Mesenchymal stem cell (in vitro differentiated cells and primary cell): ENCODE measurements at regions not wholly inside any gene's neighbourhood (a gene's known extent, or its start where the extent isn't known, plus 50 kb on each side); places are given as distances from the start of the nearest gene placed in this dataset.

ENCODE experiments used
- DNase-seq: peaks from one replicate; pipeline ENCODE4 v3.0.0-alpha.2; 2013
- H2AFZ ChIP-seq: one replicate; pipeline ENCODE4 v1.6.1; 2013; ENCODE audit warnings: low read depth, mild to moderate bottlenecking, control low read depth, inconsistent platforms, low read length, moderate library complexity
- H2AK5ac ChIP-seq: 2 replicates; pipeline ENCODE4 v1.6.1; 2013; ENCODE audit warnings: low read length, moderate library complexity, mild to moderate bottlenecking, inconsistent platforms; ENCODE audit not compliant: severe bottlenecking
- H2BK120ac ChIP-seq: one replicate; pipeline ENCODE4 v1.6.1; 2013; ENCODE audit warnings: low read depth, mild to moderate bottlenecking, inconsistent platforms, low read length, moderate library complexity
- H2BK12ac ChIP-seq, 2 experiments: one replicate each; pipeline ENCODE4 v1.6.1; 2013; ENCODE audit warnings: inconsistent platforms in 2 of 2, low read length in 2 of 2, mild to moderate bottlenecking in 2 of 2, moderate library complexity in 2 of 2, control low read depth in 1 of 2
- H2BK15ac ChIP-seq: one replicate; pipeline ENCODE4 v1.6.1; 2013; ENCODE audit warnings: mild to moderate bottlenecking, low read depth, inconsistent platforms; ENCODE audit not compliant: poor library complexity, severe bottlenecking
- H2BK5ac ChIP-seq: 2 replicates; pipeline ENCODE4 v1.6.1; 2013; ENCODE audit warnings: low read depth, mild to moderate bottlenecking, low read length, control low read depth, inconsistent platforms; ENCODE audit not compliant: poor library complexity, severe bottlenecking
- H3K14ac ChIP-seq, 2 experiments: one replicate each; pipeline ENCODE4 v1.6.1; 2013; ENCODE audit warnings: inconsistent platforms in 2 of 2, low read length in 2 of 2, control low read depth in 1 of 2, mild to moderate bottlenecking in 1 of 2, moderate library complexity in 1 of 2
- H3K18ac ChIP-seq, 2 experiments: one replicate each; pipeline ENCODE4 v1.6.1; 2013; ENCODE audit warnings: inconsistent platforms in 2 of 2, low read length in 2 of 2, control low read depth in 1 of 2, low read depth in 1 of 2, mild to moderate bottlenecking in 1 of 2
- H3K23ac ChIP-seq, 2 experiments: one replicate each; pipeline ENCODE4 v1.6.1; 2013; ENCODE audit warnings: inconsistent platforms in 2 of 2, low read length in 2 of 2, mild to moderate bottlenecking in 2 of 2, moderate library complexity in 2 of 2, control low read depth in 1 of 2
- H3K27ac ChIP-seq: 2 replicates; pipeline ENCODE4 v1.5.1; 2013; ENCODE audit warnings: mild to moderate bottlenecking, moderate library complexity, low read length, control low read depth, inconsistent platforms; ENCODE audit not compliant: poor library complexity, severe bottlenecking
- H3K27me3 ChIP-seq, 2 experiments: 2 replicates each; pipeline versions ENCODE4 v1.6.1 to v1.7.0; 2013; ENCODE audit warnings: low read length in 2 of 2, mild to moderate bottlenecking in 2 of 2, moderate library complexity in 2 of 2, control low read depth in 1 of 2, inconsistent platforms in 1 of 2; ENCODE audit not compliant: control insufficient read depth in 1 of 2, insufficient read depth in 1 of 2
- H3K36me3 ChIP-seq, 2 experiments: 2 replicates each; pipeline versions ENCODE4 v1.6.1 to v1.7.0; 2013; ENCODE audit warnings: low read length in 2 of 2, control low read depth in 1 of 2, inconsistent platforms in 1 of 2, low read depth in 1 of 2, mild to moderate bottlenecking in 1 of 2; ENCODE audit not compliant: insufficient read depth in 2 of 2, control insufficient read depth in 1 of 2
- H3K4ac ChIP-seq, 2 experiments: one replicate each; pipeline ENCODE4 v1.6.1; 2013; ENCODE audit warnings: inconsistent platforms in 2 of 2, low read length in 2 of 2, mild to moderate bottlenecking in 2 of 2, moderate library complexity in 2 of 2, control low read depth in 1 of 2, low read depth in 1 of 2
- H3K4me1 ChIP-seq: 2 replicates; pipeline ENCODE4 v1.6.1; 2013; ENCODE audit warnings: low read depth, low read length, control low read depth; ENCODE audit not compliant: control insufficient read depth, insufficient read depth
- H3K4me2 ChIP-seq: 2 replicates; pipeline ENCODE4 v1.6.1; 2013; ENCODE audit warnings: low read length, mild to moderate bottlenecking, inconsistent platforms; ENCODE audit not compliant: poor library complexity, severe bottlenecking
- H3K4me3 ChIP-seq, 2 experiments: 2 replicates each; pipeline versions ENCODE4 v1.5.1 to v1.7.0; 2013; ENCODE audit warnings: low read length in 2 of 2, mild to moderate bottlenecking in 2 of 2, control low read depth in 1 of 2, low read depth in 1 of 2; ENCODE audit not compliant: insufficient read depth in 1 of 2
- H3K79me1 ChIP-seq: replicated peaks from 2 replicates; pipeline ENCODE4 v1.6.1; 2013; ENCODE audit warnings: mild to moderate bottlenecking, control low read depth, low read length, inconsistent platforms; ENCODE audit not compliant: poor library complexity, severe bottlenecking
- H3K9ac ChIP-seq: 2 replicates; pipeline ENCODE4 v1.7.0; 2013; ENCODE audit warnings: mild to moderate bottlenecking, low read length, moderate library complexity
- H3K9me3 ChIP-seq: 2 replicates; pipeline ENCODE4 v1.7.0; 2013; ENCODE audit warnings: mild to moderate bottlenecking, low read length; ENCODE audit not compliant: control insufficient read depth
- H4K8ac ChIP-seq: one replicate; pipeline ENCODE4 v1.6.1; 2013; ENCODE audit warnings: inconsistent platforms, mild to moderate bottlenecking, low read length, moderate library complexity
- H4K91ac ChIP-seq: one replicate; pipeline ENCODE4 v1.6.1; 2013; ENCODE audit warnings: mild to moderate bottlenecking, low read length, inconsistent platforms
- WGBS: methylation state at CpG from one replicate; pipeline ENCODE4 v1.1.7; 2013; ENCODE audit warnings: mixed read lengths; 5-methylcytosine and 5-hydroxymethylcytosine counted together

- Histone ChIP-seq H2BK5ac (no peak overlapping the region), H3K18ac (no peak overlapping the region), H3K9me3 (no peaks in the 10 kb centered on the region), H3K4ac (no peak overlapping the region), H3K4me2 (no peak overlapping the region), H4K8ac (no peak overlapping the region), H3K4me1 (no peaks in the 10 kb centered on the region), H3K27me3 (no peaks in the 10 kb centered on the region), H3K79me1 (no peaks in the 10 kb centered on the region), H2AFZ (no peak overlapping the region), H3K14ac (no peak overlapping the region), H3K23ac (no peak overlapping the region), H3K9ac (no peak overlapping the region), H3K27ac (no peak overlapping the region), H2BK120ac (no peak overlapping the region), H3K36me3 (no peaks in the 10 kb centered on the region), H4K91ac (no peak overlapping the region), H2BK12ac (no peak overlapping the region), H2AK5ac (no peak overlapping the region), H2BK15ac (no peak overlapping the region), H3K4me3 (no peak overlapping the region)
- no CpG with 5 or more reads among the region's 2 CpGs for WGBS
- no peak for DNase-seq
Measured at GRCh38 chr9:117979914-117980313, 275.7 kb downstream of the TLR4 start.

GRCh38 chr9:117987945-117988344 lies 283.7 kb downstream of the TLR4 start:
- Histone ChIP-seq H3K18ac (no peak overlapping the region), H3K23ac (no peak overlapping the region), H2BK15ac (no peak overlapping the region), H2BK5ac (no peak overlapping the region), H4K91ac (no peak overlapping the region), H3K27ac (no peak overlapping the region), H3K4me2 (no peak overlapping the region), H3K4ac (no peak overlapping the region), H3K9ac (no peak overlapping the region), H3K9me3 (no peaks in the 10 kb centered on the region), H3K4me1 (no peaks in the 10 kb centered on the region), H2AK5ac (no peak overlapping the region), H2BK120ac (no peak overlapping the region), H3K79me1 (no peaks in the 10 kb centered on the region), H3K36me3 (no peaks in the 10 kb centered on the region), H3K14ac (no peak overlapping the region), H3K4me3 (no peak overlapping the region), H2AFZ (no peak overlapping the region), H3K27me3 (no peaks in the 10 kb centered on the region), H2BK12ac (no peak overlapping the region), H4K8ac (no peak overlapping the region)
- DNase-seq = no peak

- H4K91ac ChIP-seq = no peak overlapping the region
- H2AK5ac ChIP-seq = no peak overlapping the region
- H3K4me1 ChIP-seq = no peaks in the 10 kb centered on the region
- H3K4ac ChIP-seq = no peak overlapping the region
- H3K4me3 ChIP-seq = no peak overlapping the region
- H2BK12ac ChIP-seq = no peak overlapping the region
- H3K18ac ChIP-seq = no peak overlapping the region
- no peak for DNase-seq
- no peak overlapping the region for H3K14ac ChIP-seq
- H3K27ac ChIP-seq = no peak overlapping the region
- no peaks in the 10 kb centered on the region for H3K36me3 ChIP-seq
- no peak overlapping the region for H4K8ac ChIP-seq
- no peak overlapping the region for H2AFZ ChIP-seq
- H2BK120ac ChIP-seq = no peak overlapping the region
- no peaks in the 10 kb centered on the region for H3K79me1 ChIP-seq
- H2BK15ac ChIP-seq = no peak overlapping the region
- H3K9ac ChIP-seq = no peak overlapping the region
- no peak overlapping the region for H3K23ac ChIP-seq
- H2BK5ac ChIP-seq = no peak overlapping the region
- 46% methylated on average over 6 of the region's 6 CpGs for WGBS
- no peaks in the 10 kb centered on the region for H3K9me3 ChIP-seq
- no peak overlapping the region for H3K4me2 ChIP-seq
- H3K27me3 ChIP-seq = peaks cover 0 to 7% of the 10 kb centered on the region in 2 experiments
Measured at GRCh38 chr9:117992006-117992405, 287.8 kb downstream of the TLR4 start.

- Histone ChIP-seq H3K4me3 (no peak overlapping the region), H3K79me1 (no peaks in the 10 kb centered on the region), H3K23ac (no peak overlapping the region), H2BK5ac (no peak overlapping the region), H3K4me2 (no peak overlapping the region), H4K8ac (no peak overlapping the region), H2AFZ (no peak overlapping the region), H4K91ac (no peak overlapping the region), H2BK15ac (no peak overlapping the region), H2BK12ac (no peak overlapping the region), H3K4ac (no peak overlapping the region), H2AK5ac (no peak overlapping the region), H3K18ac (no peak overlapping the region), H2BK120ac (no peak overlapping the region), H3K14ac (no peak overlapping the region), H3K4me1 (no peaks in the 10 kb centered on the region), H3K36me3 (no peaks in the 10 kb centered on the region), H3K27me3 (peaks cover 0 to 58% of the 10 kb centered on the region in 2 experiments), H3K9me3 (peaks cover 5% of the 10 kb centered on the region), H3K9ac (no peak overlapping the region), H3K27ac (no peak overlapping the region)
- no peak for DNase-seq
- WGBS = 44% methylated on average over 2 of the region's 3 CpGs
Measured at GRCh38 chr9:118000581-118000980, 296.4 kb downstream of the TLR4 start.
